Stimulated activated CD4-positive, alpha-beta T cell treated with anti-CD3 and anti-CD28 coated beads, Interleukin-15, amount 100 ng/mL, for 1 hour (primary cell): ENCODE measurements at regions not wholly inside any gene's neighbourhood (a gene's known extent, or its start where the extent isn't known, plus 50 kb on each side); places are given as distances from the start of the nearest gene placed in this dataset.

Source experiments
- DNase-seq, 2 donors: peaks; one replicate each; pipeline ENCODE4 v3.0.0-alpha.2; 2020; ENCODE audit warnings: low read depth in 1 of 2, low spot score in 1 of 2

- DNase-seq = no peak
These were observed 1246.4 kb downstream of the SLC16A7 start for GRCh38 chr12:60842181-60842580.

- no peak for DNase-seq
These were observed 1248.3 kb downstream of the SLC16A7 start for GRCh38 chr12:60844101-60844500.

- DNase-seq = no peak
These were observed 1249.0 kb downstream of the SLC16A7 start for GRCh38 chr12:60844875-60845274.

GRCh38 chr12:60845696-60846095 is 1249.9 kb downstream of the SLC16A7 start:
- DNase-seq = no peak

- DNase-seq = no peak
These were observed 1251.5 kb downstream of the SLC16A7 start for GRCh38 chr12:60847281-60847680.

- DNase-seq = no peak
These were observed 1253.9 kb downstream of the SLC16A7 start for GRCh38 chr12:60849723-60850122.

GRCh38 chr12:60853407-60853806 is 1257.6 kb downstream of the SLC16A7 start:
- no peak for DNase-seq

GRCh38 chr12:60863421-60863820 is 1267.6 kb downstream of the SLC16A7 start:
- DNase-seq = no peak

- DNase-seq = no peak
These were observed 1276.4 kb downstream of the SLC16A7 start for GRCh38 chr12:60872219-60872618.

GRCh38 chr12:60872850-60873713 is 1277.3 kb downstream of the SLC16A7 start:
- no peak for DNase-seq

- no peak for DNase-seq
These were observed 1278.3 kb downstream of the SLC16A7 start for GRCh38 chr12:60874091-60874490.

- DNase-seq = no peak
These were observed 1325.1 kb downstream of the SLC16A7 start for GRCh38 chr12:60920841-60921495.

GRCh38 chr12:60921541-60921940 is 1325.7 kb downstream of the SLC16A7 start:
- DNase-seq = no peak

GRCh38 chr12:60926256-60926655 is 1330.4 kb downstream of the SLC16A7 start:
- no peak for DNase-seq

GRCh38 chr12:60930151-60930550 is 1330.1 kb upstream of the USP15 start:
- no peak for DNase-seq

- DNase-seq = no peak
These were observed 1324.0 kb upstream of the USP15 start for GRCh38 chr12:60935981-60936761.

- DNase-seq = no peak
These were observed 1312.7 kb upstream of the USP15 start for GRCh38 chr12:60947533-60947932.

GRCh38 chr12:60967128-60967527 is 1293.1 kb upstream of the USP15 start:
- no peak for DNase-seq

GRCh38 chr12:60977966-60978365 is 1282.2 kb upstream of the USP15 start:
- no peak for DNase-seq

- no peak for DNase-seq
These were observed 1279.6 kb upstream of the USP15 start for GRCh38 chr12:60980558-60980957.

- DNase-seq = no peak
These were observed 1278.7 kb upstream of the USP15 start for GRCh38 chr12:60981473-60981872.

- no peak for DNase-seq
These were observed 1268.1 kb upstream of the USP15 start for GRCh38 chr12:60992087-60992486.
